Left colon (tissue), 2 donors: ENCODE measurements at regions not wholly inside any gene's neighbourhood (a gene's known extent, or its start where the extent isn't known, plus 50 kb on each side); places are given as distances from the start of the nearest gene placed in this dataset.
"Not testable (repeated sequence)": the region's sequence is repeated elsewhere in the genome, so short reads cannot be mapped to it uniquely, and the experiment has no call there.

Source experiments
- ATAC-seq: fragments of 200-7000 bp; cut with Tn5 transposase; one replicate; pipeline ENCODE4 v1.9.1; 2020; ENCODE audit warnings: mild to moderate bottlenecking, moderate library complexity
- DNase-seq, 2 donors: peaks; one replicate each; pipeline ENCODE4 v3.0.0-alpha.2; 2020
- intact Hi-C, 2 donors: fragments of 100-400 bp; cut with DNase I in 1 of 2; cut with micrococcal nuclease in 1 of 2; formaldehyde crosslinking; loops; one replicate each; pipeline versions ENCODE4 v1.11.2 to v1.14.0; 2022; cut with DNase I, micrococcal nuclease
- donor health status: DM: no; HTN: no; CAD: no.
- donor health status: DM: yes; HTN: yes; CAD: no.

GRCh38 chr3:177807150-177807875 is 610.0 kb upstream of the TBL1XR1 start:
- DNase-seq (no peak), ATAC-seq (no peak)
- intact Hi-C loops: no loop called here

- DNase-seq, intact Hi-C loops, ATAC-seq: not testable (repeated sequence)
Measured at GRCh38 chr3:177808928-177809478, 611.7 kb upstream of the TBL1XR1 start.

- DNase-seq: no peak
- intact Hi-C loops: no loop called here
- ATAC-seq: no peak
Measured at GRCh38 chr3:177810162-177810623, 612.9 kb upstream of the TBL1XR1 start.

- intact Hi-C loops: no loop called here
- DNase-seq: no peak
- no peak for ATAC-seq
Measured at GRCh38 chr3:177811112-177811511, 613.8 kb upstream of the TBL1XR1 start.

- ATAC-seq: no peak
- intact Hi-C loops: no loop called here
- no peak for DNase-seq
Measured at GRCh38 chr3:177811835-177812234, 614.6 kb upstream of the TBL1XR1 start.

- intact Hi-C loops: no loop called here
- ATAC-seq: no peak
- no peak for DNase-seq
Measured at GRCh38 chr3:177812492-177812891, 615.2 kb upstream of the TBL1XR1 start.

- DNase-seq (no peak), ATAC-seq (no peak)
- intact Hi-C loops: no loop called here
Measured at GRCh38 chr3:177813322-177813721, 616.0 kb upstream of the TBL1XR1 start.

GRCh38 chr3:177816667-177817208 is 619.5 kb upstream of the TBL1XR1 start:
- DNase-seq (no peak), ATAC-seq (no peak)
- intact Hi-C loops: no loop called here

- ATAC-seq: no peak
- DNase-seq: no peak
- intact Hi-C loops: no loop called here
Measured at GRCh38 chr3:177817751-177818150, 620.5 kb upstream of the TBL1XR1 start.

GRCh38 chr3:177818712-177819240 is 621.5 kb upstream of the TBL1XR1 start:
- ATAC-seq (no peak), DNase-seq (no peak)
- intact Hi-C loops: no loop called here

- intact Hi-C loops: no loop called here
- DNase-seq (no peak), ATAC-seq (no peak)
Measured at GRCh38 chr3:177820683-177821316, 623.5 kb upstream of the TBL1XR1 start.

GRCh38 chr3:177822681-177823096 is 625.4 kb upstream of the TBL1XR1 start:
- ATAC-seq (no peak), DNase-seq (no peak)
- intact Hi-C loops: no loop called here

- ATAC-seq (no peak), DNase-seq (no peak)
- intact Hi-C loops: no loop called here
Measured at GRCh38 chr3:177823701-177824189, 626.5 kb upstream of the TBL1XR1 start.

- intact Hi-C loops: no loop called here
- ATAC-seq (peak; percentile 75), DNase-seq (peak in 1 of 2 donors; percentile 42)
Measured at GRCh38 chr3:177824190-177824786, 627.0 kb upstream of the TBL1XR1 start.

GRCh38 chr3:177824841-177825240 is 627.6 kb upstream of the TBL1XR1 start:
- intact Hi-C loops: no loop called here
- DNase-seq (no peak), ATAC-seq (no peak)

- ATAC-seq (no peak), DNase-seq (no peak)
- intact Hi-C loops: no loop called here
Measured at GRCh38 chr3:177826253-177826652, 629.0 kb upstream of the TBL1XR1 start.

- intact Hi-C loops: no loop called here
- ATAC-seq (no peak), DNase-seq (no peak)
Measured at GRCh38 chr3:177827511-177828207, 630.4 kb upstream of the TBL1XR1 start.

GRCh38 chr3:177828208-177828565 is 630.9 kb upstream of the TBL1XR1 start:
- no peak for ATAC-seq
- no peak for DNase-seq
- intact Hi-C loops: no loop called here

- intact Hi-C loops: no loop called here
- DNase-seq: no peak
- no peak for ATAC-seq
Measured at GRCh38 chr3:177830411-177830849, 633.1 kb upstream of the TBL1XR1 start.
